Ishikawa (cell line): ENCODE measurements at regions not wholly inside any gene's neighbourhood (a gene's known extent, or its start where the extent isn't known, plus 50 kb on each side); places are given as distances from the start of the nearest gene placed in this dataset.

ENCODE experiments used
- CEBPB ChIP-seq: IDR thresholded peaks from 2 replicates; pipeline ENCODE4 v1.6.1; 2012
- CREB1 ChIP-seq: IDR thresholded peaks from 2 replicates; pipeline ENCODE4 v1.6.1; 2012; ENCODE audit warnings: low read depth
- EGR1 ChIP-seq: IDR thresholded peaks from 2 replicates; pipeline ENCODE4 v1.6.1; 2012
- EP300 ChIP-seq: IDR thresholded peaks from 2 replicates; pipeline ENCODE4 v1.6.1; 2012; ENCODE audit warnings: borderline replicate concordance
- FOXM1 ChIP-seq: IDR thresholded peaks from 2 replicates; pipeline ENCODE4 v1.6.1; 2012; ENCODE audit warnings: low read depth, borderline replicate concordance
- MAX ChIP-seq: IDR thresholded peaks from 2 replicates; pipeline ENCODE4 v1.6.1; 2012
- RAD21 ChIP-seq: IDR thresholded peaks from 2 replicates; pipeline ENCODE4 v1.6.1; 2012; ENCODE audit warnings: low read depth
- REST ChIP-seq: IDR thresholded peaks from 2 replicates; pipeline ENCODE4 v1.6.1; 2012; ENCODE audit warnings: low read depth, mild to moderate bottlenecking
- TAF1 ChIP-seq: IDR thresholded peaks from 2 replicates; pipeline ENCODE4 v1.6.1; 2012; ENCODE audit warnings: low read depth, mild to moderate bottlenecking
- TCF12 ChIP-seq: IDR thresholded peaks from 2 replicates; pipeline ENCODE4 v1.6.1; 2012; ENCODE audit warnings: low read depth
- USF1 ChIP-seq: IDR thresholded peaks from 2 replicates; pipeline ENCODE4 v1.6.1; 2012
- YY1 ChIP-seq: IDR thresholded peaks from 2 replicates; pipeline ENCODE4 v1.6.1; 2012; ENCODE audit warnings: low read depth
- ZBTB7A ChIP-seq: IDR thresholded peaks from 2 replicates; pipeline ENCODE4 v1.6.1; 2012; ENCODE audit warnings: low read depth

- TF ChIP-seq ZBTB7A (no peak), FOXM1 (no peak), TAF1 (no peak), TCF12 (no peak), YY1 (no peak), REST (no peak), RAD21 (no peak), EP300 (no peak), MAX (no peak), CEBPB (no peak), CREB1 (no peak), EGR1 (no peak), USF1 (no peak)
Observed at GRCh38 chr12:90261283-90261682, 552.6 kb upstream of the ATP2B1 start.
